Activated CD4-positive, alpha-beta T cell treated with anti-CD3 and anti-CD28 coated beads, Interleukin-2, amount 10 ng/mL, durations not matched to agents 7 days and 5 days (primary cell): ENCODE measurements at regions not wholly inside any gene's neighbourhood (a gene's known extent, or its start where the extent isn't known, plus 50 kb on each side); places are given as distances from the start of the nearest gene placed in this dataset.

Experiments used
- CTCF ChIA-PET: fragments of 350-600 bp; sonication (Branson Sonifier 250); formaldehyde crosslinking; loops from one replicate; lab custom pipeline; 2021; ENCODE audit warnings: antibody characterized with exemption; lab: Charles Lee
- POLR2A ChIA-PET: fragments of 350-600 bp; sonication (Branson Sonifier 250); formaldehyde crosslinking; loops from one replicate; lab custom pipeline; 2021; ENCODE audit warnings: antibody characterized with exemption; lab: Charles Lee
- DNase-seq: peaks from one replicate; pipeline ENCODE4 v3.0.0-alpha.2; 2020
- H3K27ac Mint-ChIP-seq: one replicate; pipeline ENCODE4 v1.8.0; 2021; ENCODE audit warnings: mild to moderate bottlenecking, moderate library complexity, mixed read lengths
- H3K27me3 Mint-ChIP-seq: one replicate; pipeline ENCODE4 v1.8.0; 2021; ENCODE audit warnings: mixed read lengths
- H3K36me3 Mint-ChIP-seq: one replicate; pipeline ENCODE4 v1.8.0; 2021; ENCODE audit warnings: low read depth, mixed read lengths
- H3K4me1 Mint-ChIP-seq: one replicate; pipeline ENCODE4 v1.8.0; 2021; ENCODE audit warnings: mixed read lengths
- H3K4me3 Mint-ChIP-seq: one replicate; pipeline ENCODE4 v1.8.0; 2021; ENCODE audit warnings: mild to moderate bottlenecking, moderate library complexity, mixed read lengths
- H3K9me3 Mint-ChIP-seq: one replicate; pipeline ENCODE4 v1.8.0; 2021; ENCODE audit warnings: mixed read lengths

DNA sequence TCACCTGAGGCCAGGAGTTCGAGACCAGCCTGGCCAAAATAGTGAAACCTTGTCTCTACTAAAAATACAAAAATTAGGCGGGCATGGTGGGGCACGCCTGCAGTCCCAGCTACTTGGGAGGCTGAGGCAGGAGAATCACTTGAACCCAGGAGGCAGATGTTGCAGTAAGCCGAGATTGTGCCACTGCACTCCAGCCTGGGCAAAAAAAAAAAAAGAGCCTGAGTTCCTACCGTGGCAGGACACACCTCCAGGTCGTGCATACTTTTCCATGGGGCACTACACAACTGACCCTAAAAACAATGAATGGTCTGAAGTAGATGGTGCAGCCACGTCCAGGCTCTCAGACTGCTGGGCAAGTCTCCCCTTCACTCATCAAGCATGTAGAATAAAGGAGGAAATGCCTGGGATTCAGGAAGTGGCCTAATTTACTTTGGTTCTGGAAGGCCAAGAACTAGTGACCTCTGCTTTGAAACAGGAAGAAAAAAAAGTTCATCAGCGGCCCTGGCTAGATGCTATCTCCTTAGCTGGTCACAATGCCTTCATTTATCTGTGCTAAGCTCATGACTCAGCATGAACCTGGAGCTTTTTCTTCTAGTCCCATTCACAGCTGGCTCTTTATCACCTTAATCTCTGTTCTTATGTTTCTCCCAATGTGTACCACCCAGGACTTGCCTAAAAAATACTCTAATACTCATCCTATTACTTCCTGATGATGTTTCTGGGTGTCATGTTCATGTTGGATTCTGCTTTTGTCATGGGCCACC lies 55.8 kb upstream of the OR6J1 start:
- H3K27ac Mint-ChIP-seq: no peak overlapping the region
- ChIA-PET CTCF (no interaction called here), POLR2A (no interaction called here)
- no peak overlapping the region for H3K4me3 Mint-ChIP-seq
- H3K9me3 Mint-ChIP-seq: no peaks in the 10 kb centered on the region
- no peaks in the 10 kb centered on the region for H3K36me3 Mint-ChIP-seq
- H3K27me3 Mint-ChIP-seq: peaks cover 43% of the 10 kb centered on the region
- DNase-seq: no peak
- no peaks in the 10 kb centered on the region for H3K4me1 Mint-ChIP-seq

DNA sequence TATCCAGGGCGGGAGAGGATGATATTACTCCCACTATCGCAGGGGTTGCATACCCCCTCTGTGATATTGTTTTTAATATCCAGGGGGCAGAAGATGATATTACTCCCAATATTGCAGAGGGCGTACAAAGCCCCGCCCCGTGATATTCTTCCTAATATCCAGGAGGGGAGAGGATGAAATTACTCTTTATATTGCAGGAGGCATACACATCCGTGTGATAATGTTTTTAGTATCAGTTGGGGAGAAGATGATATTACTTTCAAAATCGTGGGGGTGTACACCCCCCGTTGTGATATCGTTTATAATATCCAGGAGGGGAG lies 52.9 kb upstream of the OXA1L start:
- CTCF ChIA-PET: interaction anchor here (0.6 to 0.7 kb wide), 3 partner anchors 93 to 794 kb away, joined by 3 to 5 read pairs (median 3); no protein-coding TSS in a partner anchor

DNA sequence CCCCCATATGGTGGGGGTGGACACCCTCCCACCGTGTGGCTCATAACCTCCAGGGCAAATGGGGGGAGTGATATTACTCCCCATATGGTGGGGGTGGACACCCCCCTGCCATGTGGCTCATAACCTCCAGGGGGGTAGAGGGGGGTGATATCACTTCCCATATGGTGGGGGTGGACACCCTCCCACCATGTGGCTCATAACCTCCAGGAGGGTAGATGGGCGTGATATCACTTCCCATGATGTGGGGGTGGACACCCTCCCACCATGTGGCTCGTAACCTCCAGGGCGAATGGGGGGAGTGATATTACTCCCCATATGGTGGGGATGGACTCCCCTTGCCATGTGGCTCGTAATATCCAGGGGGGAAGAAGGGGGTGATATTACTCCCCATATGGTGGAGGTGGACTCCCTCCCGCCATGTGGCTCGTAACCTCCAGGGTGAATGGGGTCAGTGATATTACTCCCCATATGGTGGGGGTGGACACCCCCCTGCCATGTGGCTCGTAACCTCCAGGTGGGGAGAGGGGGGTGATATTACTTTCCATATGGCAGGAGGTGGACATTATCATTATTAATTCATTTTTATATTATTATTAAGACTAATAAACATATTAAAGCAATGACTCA lies 51.2 kb upstream of the OXA1L start:
- ChIA-PET POLR2A (no interaction called here), CTCF (no interaction called here)
- H3K27me3 Mint-ChIP-seq: peaks cover 23% of the 10 kb centered on the region
- H3K36me3 Mint-ChIP-seq: no peaks in the 10 kb centered on the region
- no peak overlapping the region for H3K27ac Mint-ChIP-seq
- no peak for DNase-seq
- no peaks in the 10 kb centered on the region for H3K9me3 Mint-ChIP-seq
- H3K4me1 Mint-ChIP-seq: peaks cover 20% of the 10 kb centered on the region
- no peak overlapping the region for H3K4me3 Mint-ChIP-seq

More for the DNA sequence above, 52.9 kb upstream of the OXA1L start:
- Mint-ChIP-seq H3K27me3 (peaks cover 18% of the 10 kb centered on the region), H3K36me3 (no peaks in the 10 kb centered on the region), H3K9me3 (no peaks in the 10 kb centered on the region), H3K4me3 (peak overlapping the region; percentile 80), H3K4me1 (peaks cover 20% of the 10 kb centered on the region), H3K27ac (peak overlapping the region; percentile 86)
- POLR2A ChIA-PET: interaction anchor here (0.6 kb wide), 1 partner anchor 109 kb away, joined by 3 read pairs; no protein-coding TSS in a partner anchor
- DNase-seq: no peak

DNA sequence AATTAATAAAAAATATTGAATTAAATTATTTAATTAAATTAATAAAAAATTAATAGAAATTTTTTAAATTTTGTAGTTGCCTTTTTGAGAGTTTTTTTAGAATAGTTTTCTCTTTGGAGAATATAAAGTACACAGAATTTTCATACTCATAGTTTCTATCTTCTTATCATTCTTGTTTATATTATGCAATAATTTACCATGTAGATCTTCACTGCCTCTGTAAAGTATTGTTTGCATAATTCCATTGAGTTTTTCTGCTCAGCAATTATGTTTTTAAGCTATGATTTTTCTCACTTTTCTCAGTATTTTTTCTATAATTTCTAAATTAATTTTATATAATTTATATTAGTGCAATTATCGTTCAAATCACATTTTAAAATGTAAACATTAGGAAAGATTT lies 50.6 kb upstream of the OXA1L start:
- ChIA-PET POLR2A (no interaction called here), CTCF (no interaction called here)
- no peak for DNase-seq
- H3K36me3 Mint-ChIP-seq: no peaks in the 10 kb centered on the region
- peaks cover 20% of the 10 kb centered on the region for H3K4me1 Mint-ChIP-seq
- no peaks in the 10 kb centered on the region for H3K9me3 Mint-ChIP-seq
- no peak overlapping the region for H3K27ac Mint-ChIP-seq
- H3K4me3 Mint-ChIP-seq: no peak overlapping the region
- H3K27me3 Mint-ChIP-seq: peaks cover 23% of the 10 kb centered on the region
